GM19397 (cell line): ENCODE measurements at regions not wholly inside any gene's neighbourhood (a gene's known extent, or its start where the extent isn't known, plus 50 kb on each side); places are given as distances from the start of the nearest gene placed in this dataset.

ENCODE experiments used
- ATAC-seq: cut with Tn5 transposase; IDR thresholded peaks from one replicate; pipeline ENCODE4 v1.9.1; 2021; ENCODE audit warnings: mild to moderate bottlenecking, moderate library complexity; ENCODE audit not compliant: unreplicated experiment

DNA sequence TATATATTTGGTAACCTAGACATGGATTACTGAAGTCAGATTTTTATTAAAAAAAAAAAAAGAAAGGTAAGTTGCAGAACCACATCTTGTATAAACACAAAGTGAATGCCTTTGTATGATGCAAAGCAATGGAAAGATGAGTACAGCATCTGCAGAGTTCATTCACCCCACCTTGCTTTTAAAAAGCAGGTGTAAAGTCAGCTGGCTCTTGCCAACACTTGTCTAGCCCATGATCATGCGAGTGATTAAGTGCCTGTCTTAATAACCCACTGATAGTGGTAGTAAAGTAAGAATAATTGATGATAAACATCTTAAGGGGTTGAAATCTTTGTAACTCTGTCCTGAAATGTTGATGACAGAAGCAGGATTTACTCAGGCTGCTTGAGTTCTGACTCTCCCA, 710.4 kb downstream of the EFNB2 start:
- no peak for ATAC-seq

DNA sequence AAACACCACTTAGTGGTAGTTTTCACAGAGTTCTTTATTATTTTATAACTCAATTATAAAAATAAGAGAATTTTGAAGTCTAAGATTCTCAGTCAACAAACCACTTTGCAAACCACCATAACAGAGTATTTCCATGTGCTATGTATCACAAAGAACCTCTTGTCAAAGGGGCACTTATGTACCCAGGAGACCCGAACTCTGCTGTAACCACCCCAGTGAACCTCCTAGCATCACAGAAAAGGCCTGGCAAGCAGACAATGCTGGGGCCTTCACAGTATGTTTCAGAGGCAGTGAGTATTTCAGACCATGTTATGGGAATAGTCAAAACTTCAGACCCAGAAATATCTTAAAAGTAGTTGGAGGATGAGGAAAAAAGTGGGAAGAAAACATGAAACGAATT, 714.1 kb downstream of the EFNB2 start:
- no peak for ATAC-seq

DNA sequence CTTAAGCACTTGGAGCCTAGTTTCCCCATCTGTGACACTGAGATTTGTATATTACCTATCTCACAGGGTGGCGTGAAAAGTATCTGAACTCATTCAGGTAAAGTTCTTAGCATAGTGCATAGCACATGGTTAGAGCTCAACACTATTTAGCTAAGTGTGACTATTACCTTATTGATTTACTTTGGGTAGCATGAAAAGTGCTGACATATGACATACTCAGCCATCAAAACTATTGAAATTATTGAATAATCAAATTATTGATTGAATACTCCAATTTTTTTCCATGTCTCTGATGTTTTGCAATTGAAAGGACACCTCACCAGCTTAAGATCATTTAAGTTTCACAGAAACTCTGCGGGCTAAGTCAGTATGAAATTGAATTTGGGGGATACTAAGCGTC, 715.0 kb downstream of the EFNB2 start:
- ATAC-seq = no peak

DNA sequence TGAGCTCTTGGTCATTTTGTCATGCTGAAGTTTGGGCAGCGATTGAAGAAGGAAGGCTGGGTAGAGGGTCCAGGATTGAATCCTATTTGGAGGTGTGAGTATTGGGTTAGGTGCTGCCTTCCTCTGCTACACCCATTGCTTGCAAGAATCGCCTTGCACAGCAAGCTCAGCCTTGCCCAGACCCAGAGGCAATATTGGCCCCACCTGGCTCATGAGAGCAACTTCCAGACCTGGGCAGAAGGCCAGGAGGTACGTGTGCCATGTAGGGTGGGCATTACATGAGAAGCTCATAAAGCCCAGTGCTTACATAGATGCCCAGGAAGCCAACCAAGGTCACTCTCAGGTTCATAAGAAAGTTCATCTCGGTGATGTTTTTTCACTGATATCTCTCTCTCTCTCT, 718.0 kb downstream of the EFNB2 start:
- no peak for ATAC-seq

DNA sequence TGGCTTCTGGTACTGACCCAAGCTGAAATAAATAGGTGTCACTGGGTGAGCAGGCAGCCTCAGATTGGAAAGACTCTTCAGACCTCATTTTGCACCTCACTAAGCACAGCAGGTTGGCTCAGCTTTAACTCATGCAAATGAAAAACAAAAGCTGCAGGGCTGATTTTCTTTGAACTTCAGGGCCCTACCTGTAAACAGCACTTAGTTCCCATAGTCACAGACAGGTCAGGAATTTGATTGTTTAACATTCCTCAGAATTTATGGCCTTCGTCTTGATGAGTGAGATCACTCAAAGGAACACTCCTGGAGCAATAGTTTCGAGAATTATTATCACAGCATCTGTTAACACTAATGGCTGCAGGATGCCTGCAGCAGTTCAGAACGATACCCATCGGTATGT, 718.5 kb downstream of the EFNB2 start:
- no peak for ATAC-seq

DNA sequence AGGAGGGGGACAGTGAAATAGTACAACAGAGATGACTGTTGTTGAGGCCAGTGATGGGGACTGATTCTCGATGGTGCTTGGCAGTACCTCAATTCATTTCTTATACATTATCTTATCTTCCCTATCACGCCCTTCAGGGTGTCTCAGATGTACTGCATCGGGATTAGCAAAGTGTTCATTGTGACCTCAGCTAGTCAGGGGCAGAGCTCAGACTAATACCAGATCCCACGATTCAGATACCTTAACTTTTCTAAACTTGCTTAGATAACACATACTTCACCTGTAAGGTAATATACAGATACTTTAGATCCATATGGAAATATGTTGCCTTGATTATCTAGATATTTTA, 720.6 kb downstream of the EFNB2 start:
- ATAC-seq = no peak

DNA sequence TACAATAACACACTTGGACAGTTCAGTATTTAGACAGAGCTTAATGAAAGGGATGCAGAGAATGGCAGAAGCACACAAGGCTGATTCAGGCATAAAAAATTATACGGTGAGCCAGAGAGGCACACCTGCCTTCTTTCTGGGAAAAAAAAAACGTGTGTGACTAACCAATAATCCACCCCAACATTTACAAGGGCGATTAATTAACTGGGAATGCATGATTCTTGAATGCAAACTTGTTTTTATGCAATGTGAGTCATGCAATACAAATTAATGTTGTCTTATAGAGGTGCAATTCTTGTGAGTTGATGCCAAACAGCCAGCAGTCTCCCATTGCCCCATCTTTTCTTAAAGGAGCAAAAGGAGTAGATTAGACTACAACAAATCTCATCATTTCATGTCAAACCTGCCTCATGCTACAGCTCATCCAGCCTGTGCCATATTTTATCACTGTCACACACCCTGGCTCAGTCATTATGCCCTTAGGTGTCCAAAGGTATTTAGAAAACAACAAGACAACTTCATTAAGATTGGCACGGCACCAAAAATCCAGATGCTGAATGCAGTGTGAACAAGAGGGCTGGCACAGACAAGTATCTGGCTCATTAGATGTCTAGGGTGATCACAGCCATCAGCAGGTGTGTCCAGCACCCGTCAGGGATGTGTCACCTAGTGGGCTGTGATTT, 721.1 kb downstream of the EFNB2 start:
- no peak for ATAC-seq

DNA sequence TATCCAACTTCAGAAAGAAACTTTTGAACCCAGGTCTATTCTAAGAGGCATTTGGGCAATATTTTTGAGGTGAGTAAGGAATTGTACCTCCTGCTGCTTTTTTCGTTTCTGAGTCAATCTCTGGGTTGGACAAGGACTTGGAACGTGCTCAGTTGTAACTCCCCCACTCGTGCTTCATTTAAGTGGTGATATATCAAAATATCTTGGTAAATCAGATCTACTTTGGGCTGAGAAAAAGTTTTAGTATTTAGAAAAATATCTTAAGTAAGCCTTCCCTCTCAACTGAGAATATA, 728.9 kb downstream of the EFNB2 start:
- no peak for ATAC-seq

DNA sequence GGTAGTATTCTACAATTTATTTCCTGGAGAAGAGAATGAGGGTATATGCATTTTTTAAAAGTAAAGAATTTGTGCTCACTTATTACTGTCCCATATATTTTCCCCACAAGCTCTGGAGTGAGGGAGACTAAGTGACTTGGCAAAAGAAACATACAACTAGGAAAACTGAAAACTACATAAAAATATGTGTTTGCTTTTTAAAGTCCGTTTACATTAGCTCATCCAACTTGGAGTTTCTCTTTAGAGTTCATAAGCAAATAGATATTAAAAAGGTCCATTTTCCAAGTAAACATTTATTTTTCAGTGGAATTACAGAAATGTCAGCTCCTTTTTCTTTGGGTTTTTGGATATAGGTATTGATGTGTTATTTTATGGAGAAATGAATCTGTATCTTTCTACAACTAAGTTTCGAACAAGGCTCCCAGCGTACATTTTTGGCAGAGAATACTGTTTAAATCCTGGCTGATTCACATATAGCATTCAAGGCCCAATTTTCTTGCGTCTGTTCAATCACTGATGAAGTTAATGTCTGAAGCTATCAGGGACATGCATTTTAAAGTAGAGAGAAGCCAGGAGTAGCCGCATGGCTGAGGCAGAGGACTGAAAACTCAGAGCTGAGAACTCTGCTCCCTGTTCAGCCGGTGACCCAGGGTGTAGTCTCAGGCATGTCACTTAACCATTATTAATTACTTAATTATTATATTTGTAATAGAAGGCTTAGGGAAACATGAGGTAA, 729.4 kb downstream of the EFNB2 start:
- no peak for ATAC-seq

DNA sequence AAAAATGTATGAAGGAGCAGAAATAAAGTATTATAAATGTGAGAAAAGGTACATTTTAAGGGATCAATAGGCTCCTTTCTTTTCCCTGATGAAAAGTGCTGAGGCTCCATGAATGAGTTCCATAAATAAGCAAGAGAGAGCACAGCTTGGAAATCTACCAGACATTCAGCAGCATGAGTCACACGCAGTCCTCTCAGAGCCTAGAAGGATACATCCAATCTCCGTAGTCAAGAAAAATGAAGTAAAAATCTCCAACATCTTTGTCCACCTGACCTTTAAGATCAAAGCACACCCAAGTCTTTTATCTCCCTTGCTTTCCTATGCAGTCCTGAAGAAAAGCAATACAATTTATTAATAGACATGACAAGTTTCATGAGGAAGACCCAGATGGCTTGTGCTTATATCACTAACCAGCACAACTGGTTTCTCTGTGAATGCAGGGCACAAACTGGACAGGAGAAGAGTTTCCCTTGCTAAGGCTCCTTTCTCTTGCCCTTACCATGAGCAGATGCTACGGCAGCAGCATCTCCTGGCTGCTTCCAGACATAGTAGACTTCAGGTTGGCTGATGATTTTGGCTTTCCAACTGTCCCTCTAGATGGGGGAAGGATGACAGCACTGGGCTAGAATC, 730.8 kb downstream of the EFNB2 start:
- ATAC-seq = no peak

DNA sequence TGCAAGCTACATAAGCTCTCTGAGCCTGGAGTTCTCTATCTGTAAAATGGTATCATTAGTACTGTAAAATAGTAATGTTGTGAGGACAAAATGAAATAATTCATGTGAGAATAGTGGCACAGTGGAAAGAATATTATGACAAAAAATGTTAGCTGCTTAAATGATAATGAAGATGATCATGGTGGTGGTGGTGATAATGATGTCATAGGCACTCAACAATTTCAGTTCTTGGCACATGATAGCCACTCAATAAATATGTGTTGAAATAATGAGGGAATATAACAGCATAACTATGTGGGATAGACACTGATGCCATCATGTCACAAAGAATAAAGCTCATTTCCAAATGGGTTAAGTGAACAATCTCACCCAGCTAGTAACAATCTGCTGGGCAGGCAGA, 736.3 kb downstream of the EFNB2 start:
- ATAC-seq = no peak

DNA sequence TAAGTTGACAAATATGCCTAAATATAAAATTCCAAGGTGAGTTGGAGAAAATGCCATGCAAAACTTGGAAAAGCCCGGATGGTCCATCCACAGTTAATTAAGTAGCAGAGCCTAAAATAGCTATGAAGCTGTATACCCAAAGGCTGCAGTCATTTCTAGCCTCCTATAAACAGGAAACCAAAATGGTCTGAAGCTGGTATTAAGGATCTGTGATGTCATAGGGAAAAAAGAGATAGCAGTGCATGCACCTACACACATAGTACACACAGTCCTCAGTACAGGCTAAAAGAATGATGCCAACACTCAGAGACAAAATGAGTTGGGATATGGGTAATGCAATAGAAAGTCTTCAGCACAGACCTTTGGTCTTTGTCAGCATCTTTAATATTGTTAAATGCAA, 736.9 kb downstream of the EFNB2 start:
- no peak for ATAC-seq

DNA sequence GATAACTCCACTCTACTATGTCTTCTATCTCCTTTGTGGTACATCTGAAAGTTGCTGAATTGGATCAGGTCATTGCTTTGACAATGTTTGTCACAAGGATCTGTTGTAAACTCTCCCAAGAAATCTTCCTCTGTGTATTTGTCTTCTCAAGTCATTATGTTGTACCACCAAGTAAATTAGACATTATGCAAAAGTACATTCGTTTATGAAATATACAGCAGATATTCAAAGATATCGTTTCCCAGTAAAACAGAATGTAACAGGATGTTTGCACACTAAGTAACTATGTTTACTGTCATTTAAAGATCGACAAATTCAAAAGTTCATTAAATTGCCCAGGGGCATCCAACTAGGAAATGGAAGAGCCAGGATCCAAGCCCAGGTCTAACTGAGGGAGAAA, 739.4 kb downstream of the EFNB2 start:
- no peak for ATAC-seq

DNA sequence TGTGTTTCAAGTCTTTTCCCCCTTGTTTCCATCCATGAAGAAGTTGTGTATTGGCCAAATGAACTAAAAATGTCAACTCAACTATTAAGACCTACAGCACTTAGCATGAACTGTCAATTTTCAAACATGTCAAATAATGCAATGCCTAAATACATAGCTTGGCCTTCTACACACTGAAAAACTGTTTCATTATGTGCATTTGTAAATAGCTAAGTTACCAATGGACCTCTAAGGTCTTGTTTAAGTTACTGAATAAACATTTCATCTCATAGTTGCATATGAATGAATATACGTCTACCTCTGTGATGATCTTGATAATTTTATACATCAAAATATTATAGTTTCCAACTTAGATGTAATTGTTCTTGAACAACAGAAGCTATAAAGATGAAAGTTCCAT, 744.5 kb downstream of the EFNB2 start:
- no peak for ATAC-seq

DNA sequence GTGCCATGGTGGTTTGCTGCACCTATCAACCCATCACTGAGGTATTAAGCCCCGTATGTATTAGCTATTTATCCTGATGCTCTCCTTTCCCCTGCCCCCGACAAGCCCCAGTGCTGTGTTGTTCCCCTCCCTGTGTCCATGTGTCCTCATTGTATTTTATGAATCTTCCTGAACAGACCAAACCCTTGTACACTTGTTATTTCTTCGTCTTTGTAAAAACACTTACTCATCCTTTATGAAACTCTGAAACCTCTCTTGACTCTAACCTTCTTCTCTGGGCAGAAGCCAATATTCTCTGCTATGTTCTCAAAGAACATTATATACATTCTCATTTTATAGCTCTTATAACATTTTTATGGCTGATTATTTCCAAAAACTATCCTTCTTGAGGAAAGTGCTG, 746.9 kb downstream of the EFNB2 start:
- no peak for ATAC-seq

DNA sequence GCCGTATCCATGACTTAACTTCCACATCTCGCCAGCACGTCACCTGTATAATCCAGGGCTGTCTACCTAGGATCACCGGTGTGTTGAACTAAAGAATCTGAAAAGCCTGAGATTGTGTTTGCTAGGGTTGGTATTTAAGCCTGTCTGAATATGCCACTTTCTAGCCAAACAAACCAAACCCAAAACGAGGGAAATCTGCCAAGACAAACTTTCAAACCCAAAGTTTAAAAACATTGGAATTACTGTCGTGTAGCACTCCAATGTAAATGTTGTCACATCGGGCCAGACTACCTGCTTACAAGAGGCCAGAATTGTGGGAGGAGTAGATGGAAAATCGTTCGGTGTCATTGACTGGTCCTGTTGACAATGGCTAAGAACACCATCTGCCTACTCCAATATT, 747.8 kb downstream of the EFNB2 start:
- no peak for ATAC-seq

DNA sequence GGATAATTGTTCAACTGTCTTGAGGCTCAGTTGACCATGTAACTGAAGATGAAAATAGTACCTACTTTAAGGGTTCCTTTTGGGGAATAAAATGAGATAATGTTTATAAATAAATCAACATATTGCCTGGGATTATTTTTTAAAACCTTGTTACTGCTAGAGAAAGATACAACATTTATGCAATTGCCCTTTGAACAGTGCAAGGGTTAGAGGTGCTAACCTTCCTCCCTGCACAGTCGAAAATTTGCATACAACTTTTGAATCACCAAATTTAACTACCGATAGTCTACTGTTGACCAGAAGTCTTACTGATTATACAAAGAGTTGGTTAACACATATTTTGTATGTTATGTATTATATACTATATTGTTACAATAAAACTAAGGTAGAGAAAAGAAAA, 750.0 kb downstream of the EFNB2 start:
- ATAC-seq = no peak

DNA sequence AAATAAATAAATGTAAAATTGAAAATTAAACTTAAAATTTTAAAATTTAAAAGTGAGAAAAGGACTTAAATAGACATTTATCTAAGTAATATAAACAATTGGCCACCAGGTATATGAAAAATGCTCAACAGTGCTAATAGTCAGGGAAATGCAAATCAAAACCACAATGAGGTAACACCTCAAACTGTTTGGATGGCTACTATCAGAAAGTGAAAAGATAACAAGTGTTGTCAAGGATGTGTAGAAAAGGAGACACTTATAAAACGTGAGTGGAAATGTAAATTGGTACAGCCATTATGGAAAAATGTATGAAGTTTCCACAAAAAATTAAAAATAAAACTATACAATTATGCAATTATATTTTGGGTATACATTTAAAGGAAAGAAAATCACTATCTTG, 752.2 kb downstream of the EFNB2 start:
- no peak for ATAC-seq

DNA sequence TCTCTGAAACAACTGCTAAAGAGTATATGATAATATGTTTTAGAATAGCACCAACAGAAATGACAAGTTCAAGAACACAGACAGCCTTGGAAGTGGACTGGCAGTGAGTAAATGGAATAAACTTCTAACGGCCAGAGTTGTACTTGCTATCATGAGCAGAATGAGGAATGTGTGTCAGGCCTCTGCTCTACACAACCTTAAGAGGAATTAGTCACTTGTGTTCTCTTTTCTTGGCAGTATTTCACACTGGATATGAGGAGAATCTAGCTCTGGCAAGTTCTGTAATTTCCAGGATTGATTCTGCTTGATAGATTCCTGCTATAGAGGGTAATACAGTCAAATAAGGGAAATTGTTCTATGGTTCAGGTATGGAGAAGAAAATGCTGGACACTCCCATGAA, 757.3 kb downstream of the EFNB2 start:
- ATAC-seq = no peak

DNA sequence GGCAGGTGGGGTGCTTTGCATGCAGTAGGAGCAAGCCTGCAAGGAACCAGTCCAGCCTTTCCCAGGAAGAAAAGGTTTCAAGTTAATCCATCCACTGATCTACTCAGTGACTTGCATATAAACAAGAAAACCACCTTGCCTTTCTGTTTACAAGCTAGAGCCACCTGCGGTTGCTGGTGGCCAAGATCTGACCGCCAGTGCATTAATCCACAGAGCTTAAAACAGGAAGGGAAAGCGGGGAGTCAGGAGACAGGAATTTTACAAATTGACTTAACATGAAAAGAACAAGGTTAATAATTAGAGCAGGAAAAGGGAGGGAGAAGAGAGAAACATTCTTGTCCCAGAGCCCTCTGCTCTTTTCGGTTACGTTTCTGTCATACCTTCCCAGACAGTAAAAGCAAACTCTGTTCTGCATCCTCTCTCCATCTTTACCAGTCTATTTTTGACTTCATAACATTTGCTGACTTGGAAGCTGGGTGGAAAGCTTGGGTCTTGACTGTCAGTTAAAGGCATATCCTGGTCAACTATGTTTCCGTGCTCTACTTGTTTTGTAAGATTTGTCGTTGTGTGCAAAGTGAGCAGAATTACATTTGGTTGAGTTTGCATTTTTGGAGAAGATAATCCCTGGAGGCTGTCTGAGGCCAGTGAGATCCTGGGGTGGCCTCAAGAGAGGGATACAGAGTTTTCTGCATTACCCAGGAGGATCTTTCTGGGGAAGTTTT, 760.6 kb downstream of the EFNB2 start:
- no peak for ATAC-seq

DNA sequence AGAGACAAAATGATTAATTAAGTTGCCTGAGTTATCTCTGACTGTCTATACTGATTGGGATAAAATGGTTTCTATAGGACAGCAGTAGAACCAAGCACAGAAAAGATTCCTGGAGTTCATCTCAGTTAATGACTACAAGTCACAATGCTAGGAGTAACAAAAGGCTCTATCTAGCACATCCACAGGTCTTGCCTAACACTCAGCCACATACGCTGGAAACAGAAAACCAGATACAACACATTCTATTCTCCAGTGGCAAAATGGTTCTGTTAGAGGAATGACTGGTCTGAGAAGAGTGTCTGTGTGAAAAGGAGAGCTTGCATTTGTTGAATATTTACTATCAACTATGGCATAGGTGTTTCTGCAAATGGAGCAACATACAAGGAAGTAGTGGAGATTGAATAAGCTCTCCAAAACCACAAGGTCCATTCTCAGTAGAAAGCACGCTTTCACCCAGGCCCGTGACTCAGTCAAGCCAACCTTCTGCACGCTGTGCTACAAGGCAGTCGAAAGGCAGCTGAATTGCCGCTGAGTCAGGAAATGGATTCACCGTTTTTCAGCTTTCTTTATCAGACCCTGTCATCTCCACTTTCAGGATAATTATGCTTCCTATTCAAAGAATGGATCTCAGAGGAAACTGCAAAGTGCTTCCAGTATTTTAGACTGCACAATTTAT, 761.5 kb downstream of the EFNB2 start:
- ATAC-seq = no peak

DNA sequence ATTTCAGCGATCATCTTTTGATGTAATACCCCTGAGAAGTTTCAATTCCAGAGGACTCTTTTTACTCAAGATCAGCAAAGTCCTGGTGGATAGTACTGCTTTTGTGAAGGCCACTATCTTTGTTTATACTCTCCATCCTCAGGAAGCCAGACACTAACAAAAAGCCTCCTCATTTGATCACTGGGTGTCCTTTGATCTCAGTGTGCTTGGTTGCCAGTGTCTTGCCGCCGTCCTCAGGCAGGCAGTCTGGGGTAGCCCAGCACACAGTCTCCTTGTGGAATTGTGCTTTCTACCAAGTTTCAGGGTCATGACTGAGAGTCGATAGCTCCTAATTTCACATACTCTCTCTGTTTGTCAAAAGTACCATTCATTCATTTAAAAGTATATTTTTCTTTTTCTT, 762.2 kb downstream of the EFNB2 start:
- no peak for ATAC-seq
